Erythroblast (primary cell): ENCODE measurements at regions not wholly inside any gene's neighbourhood (a gene's known extent, or its start where the extent isn't known, plus 50 kb on each side); places are given as distances from the start of the nearest gene placed in this dataset.

ENCODE experiments used
- GATA1 ChIP-seq: IDR thresholded peaks from 2 replicates; pipeline ENCODE4 v1.6.1; 2011; ENCODE audit warnings: low read depth, mild to moderate bottlenecking, control low read depth, low read length, moderate library complexity
- POLR2A ChIP-seq: IDR thresholded peaks from 2 replicates; pipeline ENCODE4 v1.6.1; 2011; ENCODE audit warnings: mild to moderate bottlenecking, low read length

- no peak for TF ChIP-seq POLR2A
- no peak for TF ChIP-seq GATA1
These were observed 105.1 kb downstream of the SOX1 start for GRCh38 chr13:112172017-112172416.
